SH-SY5Y (cell line): ENCODE measurements at regions not wholly inside any gene's neighbourhood (a gene's known extent, or its start where the extent isn't known, plus 50 kb on each side); places are given as distances from the start of the nearest gene placed in this dataset.

ENCODE experiments used
- GATA2 ChIP-seq: IDR thresholded peaks from 2 replicates; pipeline ENCODE4 v1.6.1; 2011; ENCODE audit warnings: mild to moderate bottlenecking, low read depth, low read length
- GATA3 ChIP-seq: IDR thresholded peaks from 2 replicates; pipeline ENCODE4 v1.6.1; 2011; ENCODE audit warnings: low read depth, mild to moderate bottlenecking, low read length, moderate library complexity

DNA sequence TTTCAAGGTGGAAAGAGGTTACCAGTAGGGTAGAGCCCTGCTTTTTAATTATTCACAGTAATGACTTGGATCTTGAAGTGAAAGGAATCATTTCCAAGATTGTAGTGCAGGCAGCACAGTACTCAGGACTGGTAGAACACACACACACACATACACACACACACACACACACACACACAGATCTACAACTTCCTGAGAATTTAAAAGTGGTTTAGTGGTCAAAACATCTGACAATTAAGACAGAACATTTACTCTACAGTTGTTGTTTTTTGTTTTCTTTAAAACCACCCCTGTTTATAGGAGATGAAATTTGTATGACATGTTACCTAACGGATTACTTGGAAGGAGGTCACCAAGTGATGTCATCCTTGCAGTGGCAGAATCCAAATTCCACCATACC, 146.7 kb upstream of the VRK2 start:
- TF ChIP-seq GATA2 (no peak), GATA3 (no peak)
